ENCODE measurements at regions not wholly inside any gene's neighbourhood (a gene's known extent, or its start where the extent isn't known, plus 50 kb on each side); places are given as distances from the start of the nearest gene placed in this dataset.

DNA sequence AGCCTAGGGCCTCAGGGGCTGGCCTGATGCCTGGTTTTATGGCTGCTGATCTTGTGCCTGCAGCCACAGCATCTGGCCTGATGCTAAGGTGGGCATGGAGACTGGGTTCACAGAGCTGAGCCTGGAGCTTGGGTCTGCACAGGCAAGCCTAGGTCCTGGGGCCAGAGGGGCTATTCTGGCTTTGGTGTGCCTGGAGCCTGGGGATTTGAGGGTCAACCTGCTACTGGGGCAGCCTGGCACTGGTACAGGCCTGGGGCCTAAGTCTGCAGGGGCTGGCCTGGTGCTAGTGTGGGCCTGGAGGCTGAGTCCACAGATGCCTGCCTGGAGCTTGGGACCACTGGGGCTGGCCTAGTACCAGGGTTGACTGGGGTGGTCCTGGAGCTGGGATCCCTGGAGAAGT is 481.8 kb upstream of the GHITM start:
- no peak for DNase-seq (ENCODE audit: low read depth)

- no peak for DNase-seq (ENCODE audit: low read depth)
Observed at GRCh38 chr10:83663918-83664317, 475.4 kb upstream of the GHITM start.

GRCh38 chr10:83666762-83667161 is 472.5 kb upstream of the GHITM start:
- no peak for DNase-seq (ENCODE audit: low read depth)

DNA sequence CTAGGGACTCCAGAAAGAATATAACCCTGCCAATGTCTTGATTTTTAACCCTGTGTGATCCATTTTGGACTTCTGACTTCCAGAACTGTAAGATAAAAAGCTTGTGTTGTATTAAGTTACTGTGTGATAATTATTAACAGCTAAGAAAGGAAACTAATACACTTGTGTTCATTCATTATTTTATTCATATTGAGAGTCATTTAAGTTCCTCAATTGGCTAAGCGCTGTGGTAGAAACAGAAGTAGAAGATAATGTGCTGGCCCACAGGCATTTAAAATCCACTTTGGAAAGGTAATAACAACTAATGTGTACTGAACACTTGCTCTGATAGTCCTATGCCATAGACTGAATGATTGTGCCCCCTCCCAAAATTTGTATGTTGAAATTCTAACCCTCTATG is 471.7 kb upstream of the GHITM start:
- DNase-seq (ENCODE audit: low read depth), result no peak

DNA sequence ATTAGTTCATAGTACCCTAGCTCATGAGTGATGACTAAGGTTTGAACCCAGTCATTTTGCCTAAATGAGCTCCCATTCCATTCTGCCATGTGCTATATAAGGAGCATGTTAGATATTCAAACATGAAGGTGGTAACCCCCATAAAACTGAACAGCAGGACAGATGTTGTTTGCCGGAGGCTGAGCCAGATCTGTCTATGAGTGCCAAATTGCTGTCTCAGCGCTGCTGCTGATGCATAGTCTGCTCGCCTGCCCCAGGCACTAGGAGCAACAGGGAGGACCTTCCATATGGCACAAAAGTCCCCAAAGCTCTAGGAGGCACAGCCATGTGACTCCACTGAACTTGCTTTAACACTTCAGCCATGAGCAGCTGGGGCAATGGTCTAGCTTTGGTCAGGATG is 466.0 kb upstream of the GHITM start:
- no peak for DNase-seq (ENCODE audit: low read depth)

DNA sequence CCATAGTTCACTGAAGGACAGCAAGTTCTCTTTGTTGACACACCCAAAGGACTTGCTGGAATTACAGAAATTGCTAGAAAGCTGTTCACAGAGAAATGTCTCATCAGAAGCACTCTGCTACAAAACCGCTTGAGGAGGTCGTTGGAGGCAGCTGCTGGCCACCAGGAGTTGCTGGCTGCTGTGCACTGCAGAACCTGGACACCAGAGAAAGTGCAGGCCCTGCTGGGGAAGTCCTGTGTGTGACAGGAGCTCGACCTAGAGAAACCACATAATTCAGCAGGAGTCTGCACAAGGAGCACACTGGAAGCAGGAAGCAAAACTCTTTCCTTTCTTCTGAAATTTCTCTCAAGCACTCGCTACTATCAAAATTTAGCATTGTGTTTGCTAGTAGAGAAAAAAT is 461.5 kb upstream of the GHITM start:
- no peak for DNase-seq (ENCODE audit: low read depth)

- no peak for DNase-seq (ENCODE audit: low read depth)
Observed at GRCh38 chr10:83678850-83679249, 460.5 kb upstream of the GHITM start.

GRCh38 chr10:83680470-83680891 is 458.8 kb upstream of the GHITM start:
- no peak for DNase-seq (ENCODE audit: low read depth)

GRCh38 chr10:83682414-83682813 is 456.9 kb upstream of the GHITM start:
- no peak for DNase-seq (ENCODE audit: low read depth)

DNA sequence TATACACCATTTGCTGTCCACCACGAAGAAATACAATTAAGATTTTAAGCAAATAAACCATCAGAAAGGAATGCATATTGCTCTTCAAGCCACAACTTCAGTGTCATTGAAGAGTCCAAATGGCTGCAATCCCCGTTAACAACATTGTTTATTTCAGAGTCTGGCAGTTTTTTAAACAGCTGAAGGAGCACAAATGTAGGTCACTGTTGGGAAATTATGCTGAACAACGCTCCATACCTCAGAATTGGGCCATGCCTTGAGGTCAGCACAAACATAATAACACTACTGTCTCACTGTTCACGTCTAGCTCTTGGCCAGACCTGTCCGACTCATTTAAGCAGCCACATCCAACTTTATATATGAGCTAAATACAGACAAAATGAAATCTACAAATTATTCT is 453.9 kb upstream of the GHITM start:
- DNase-seq (ENCODE audit: low read depth), result no peak

DNA sequence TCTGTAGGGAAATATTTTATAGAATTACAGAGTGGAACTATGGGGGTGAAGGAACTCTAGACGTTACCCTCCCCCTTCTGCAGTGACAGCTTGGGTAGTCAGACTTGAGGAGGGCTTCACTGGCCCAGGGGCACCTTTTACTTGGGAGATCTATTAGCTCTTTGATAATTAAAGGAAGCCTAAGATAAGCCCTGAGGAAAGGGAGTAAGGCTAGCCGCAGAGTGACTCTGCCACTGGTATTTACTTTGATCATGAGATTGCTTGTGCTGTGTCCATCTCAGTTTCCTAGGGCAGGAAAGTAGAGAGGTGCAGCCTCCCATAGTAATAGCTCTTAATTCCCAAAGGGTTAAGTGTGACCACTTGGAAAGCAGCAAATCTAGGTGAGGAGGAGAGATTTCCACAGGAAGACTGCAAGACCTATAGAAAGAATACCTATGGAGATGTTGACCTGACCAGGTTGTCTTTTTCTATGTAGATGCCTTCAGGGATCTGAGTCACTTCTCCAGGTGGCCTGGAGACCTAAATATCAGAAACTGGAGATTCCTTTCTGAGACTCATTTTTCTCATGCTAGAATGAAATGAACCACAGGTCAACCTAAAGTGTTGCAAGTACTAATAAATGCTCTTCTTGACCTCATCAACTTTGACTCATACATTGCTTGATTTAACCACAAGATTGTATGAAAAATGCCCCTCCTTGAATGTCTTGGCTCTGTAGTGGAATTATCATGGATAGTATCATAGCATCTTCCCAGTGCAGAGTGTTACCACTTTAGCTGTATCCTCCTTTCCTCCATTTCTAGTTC is 447.3 kb upstream of the GHITM start:
- DNase-seq (ENCODE audit: low read depth), result no peak

DNA sequence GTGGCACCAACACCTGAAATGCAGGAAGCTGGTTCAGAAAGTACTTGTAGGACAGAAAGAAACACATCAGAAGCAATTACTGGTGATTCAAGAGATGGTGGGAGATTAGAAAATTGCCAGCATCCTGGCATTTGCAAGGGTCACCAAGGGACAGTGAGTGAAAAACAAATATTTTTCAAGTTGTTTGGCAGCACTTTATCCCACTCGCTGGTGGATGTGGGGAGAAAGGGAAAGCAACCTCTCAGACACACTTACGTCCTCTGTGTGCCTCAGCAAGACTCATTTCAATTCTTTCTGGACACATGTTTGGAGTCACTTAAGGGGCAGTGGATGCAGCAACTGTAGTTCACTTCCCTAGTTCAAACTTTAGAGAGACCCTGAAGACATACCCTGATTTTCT is 440.4 kb upstream of the GHITM start:
- no peak for DNase-seq (ENCODE audit: low read depth)

DNA sequence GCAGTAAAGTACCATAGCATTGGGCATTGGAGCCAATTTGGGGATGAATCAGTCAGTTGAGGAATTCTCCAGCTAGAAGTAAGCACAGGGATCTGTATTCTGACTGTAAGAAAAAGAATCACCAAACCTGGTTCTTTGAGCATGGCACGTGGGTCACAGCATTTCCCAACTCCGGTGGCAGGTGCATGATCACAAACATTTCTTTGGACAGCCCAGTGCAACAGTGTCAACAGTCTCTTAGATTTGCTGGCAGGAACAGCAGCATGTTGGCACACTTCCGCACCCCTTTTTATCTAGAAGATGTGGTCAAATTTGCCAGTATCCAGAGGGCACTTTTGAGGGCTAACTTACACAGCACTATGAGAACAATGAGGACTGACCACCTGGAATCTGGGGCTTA is 437.5 kb upstream of the GHITM start:
- DNase-seq (ENCODE audit: low read depth), result no peak

- no peak for DNase-seq (ENCODE audit: low read depth)
Observed at GRCh38 chr10:83702731-83703130, 436.6 kb upstream of the GHITM start.

DNA sequence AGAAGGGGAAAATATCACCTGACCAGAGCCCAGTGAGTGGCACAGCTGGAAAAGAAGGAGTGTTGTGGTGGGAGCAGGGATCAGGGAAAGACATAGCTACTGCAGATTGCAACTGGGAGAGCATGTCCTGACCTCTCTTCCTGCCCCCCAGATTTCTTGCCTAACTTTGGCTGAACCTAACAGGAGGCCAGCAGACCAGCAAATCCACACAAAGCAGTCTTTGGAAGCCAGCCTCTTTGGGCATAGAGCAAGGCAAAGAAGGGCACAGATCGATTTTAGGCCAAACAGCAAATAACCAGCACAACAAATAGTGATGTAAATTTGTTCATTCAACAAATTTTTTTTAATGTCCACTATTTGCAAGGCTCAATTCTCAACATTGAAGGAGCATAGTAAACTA is 433.2 kb upstream of the GHITM start:
- no peak for DNase-seq (ENCODE audit: low read depth)

DNA sequence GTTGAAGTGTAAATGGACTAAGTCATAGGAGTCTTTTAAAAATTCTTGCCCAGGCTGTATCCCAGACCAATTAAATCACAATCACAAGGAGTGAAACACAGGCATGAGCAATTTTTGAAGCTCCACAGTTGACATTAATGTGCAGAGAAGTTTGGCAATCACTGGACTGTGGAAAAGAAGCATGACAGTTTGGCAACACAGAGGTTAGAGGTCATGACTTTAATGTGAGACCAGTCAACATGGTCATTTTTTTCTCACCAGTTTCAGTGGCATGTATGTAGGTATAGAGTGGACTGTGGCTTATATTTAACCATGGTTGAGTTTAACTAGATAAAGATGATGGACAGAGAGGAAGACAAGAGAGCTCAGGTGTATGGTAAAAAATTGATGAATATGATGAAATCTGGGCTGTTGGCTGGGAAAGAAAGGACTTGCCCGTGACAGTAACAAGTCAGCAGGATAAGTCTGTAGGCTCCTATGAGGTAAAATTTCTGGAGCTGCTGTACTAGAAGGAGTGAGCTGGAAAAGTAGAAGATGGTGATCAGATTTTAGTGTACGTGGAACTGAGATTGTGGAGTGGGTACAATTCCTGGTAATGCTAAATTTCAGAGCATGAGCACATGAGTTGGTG is 432.2 kb upstream of the GHITM start:
- no peak for DNase-seq (ENCODE audit: low read depth)

- DNase-seq (ENCODE audit: low read depth), result no peak
Observed at GRCh38 chr10:83713423-83713822, 425.9 kb upstream of the GHITM start.

DNA sequence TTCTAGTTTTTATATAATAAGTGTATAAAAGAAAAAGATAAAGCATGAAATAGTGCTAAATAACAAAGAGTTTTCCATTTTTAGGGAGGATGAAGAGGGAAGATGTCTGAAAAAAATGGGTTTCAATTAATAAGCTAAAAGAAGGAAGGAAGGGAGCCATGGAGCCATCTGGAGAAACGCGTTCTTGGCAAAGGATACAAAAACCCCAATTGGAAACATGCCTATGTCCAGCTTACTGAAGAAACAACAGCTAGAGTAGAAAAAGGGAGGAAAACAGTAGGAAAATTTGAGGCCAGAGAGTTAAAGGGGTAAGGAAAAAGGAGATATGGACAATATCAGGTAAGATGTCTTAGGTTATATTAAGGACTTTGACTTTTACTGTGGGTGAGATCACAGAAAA is 416.2 kb upstream of the GHITM start:
- DNase-seq (ENCODE audit: low read depth), result no peak

DNA sequence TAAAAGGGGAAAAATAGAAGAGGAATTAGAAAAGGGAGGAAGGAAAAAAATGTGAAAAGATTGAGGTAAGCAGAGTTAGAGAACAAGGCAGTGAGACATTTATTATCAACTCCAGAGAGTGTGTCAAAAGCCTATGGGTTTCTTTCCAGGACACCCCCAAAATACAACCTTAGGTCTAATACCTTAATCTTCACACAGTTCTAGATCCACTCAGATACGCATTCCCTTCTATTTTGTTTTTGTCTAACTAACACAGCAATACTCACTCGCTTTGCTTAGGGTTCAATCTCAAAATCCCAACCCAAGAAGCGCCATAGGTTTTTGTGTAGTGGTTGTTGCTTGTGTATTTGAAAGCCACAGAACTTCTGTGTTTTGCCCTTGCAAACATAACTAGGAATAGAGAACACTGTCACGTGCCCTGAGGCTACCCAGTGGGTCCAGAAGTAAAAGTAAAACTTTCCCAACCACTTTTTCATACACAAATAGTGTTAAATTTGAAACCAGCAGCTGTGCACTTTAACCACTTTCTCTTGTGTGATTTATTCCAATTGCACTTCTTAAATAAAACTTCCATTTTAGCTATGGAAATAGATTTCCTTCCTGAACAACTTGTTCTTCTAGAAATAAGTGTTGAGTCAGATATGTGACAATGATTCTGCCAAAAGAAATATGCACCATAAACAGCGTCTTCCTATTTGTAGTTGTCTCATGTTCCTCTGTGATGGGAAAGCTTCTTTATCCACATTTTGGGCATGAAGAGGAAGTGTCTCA is 414.7 kb upstream of the GHITM start:
- DNase-seq (ENCODE audit: low read depth), result no peak

DNA sequence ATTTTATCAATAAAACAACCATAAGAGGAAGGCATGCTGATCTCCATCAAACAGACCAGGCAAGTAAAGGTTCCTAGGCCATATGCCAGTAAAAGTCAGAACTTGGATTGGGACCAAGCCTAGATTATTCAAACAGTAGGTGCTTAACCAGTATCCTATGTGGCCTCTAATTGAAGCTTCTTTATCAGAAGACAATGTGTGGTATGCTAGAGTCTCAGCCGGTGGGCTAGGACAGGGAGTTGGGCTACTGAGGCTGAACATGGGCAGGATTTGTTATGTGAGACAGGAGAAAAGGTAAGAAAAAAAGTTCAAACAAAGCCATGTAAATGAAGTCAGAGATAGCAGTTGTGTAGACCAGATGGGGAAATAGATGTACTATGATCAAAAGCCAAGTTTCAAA is 413.7 kb upstream of the GHITM start:
- no peak for DNase-seq (ENCODE audit: low read depth)

- DNase-seq (ENCODE audit: low read depth), result no peak
Observed at GRCh38 chr10:83734278-83734677, 405.0 kb upstream of the GHITM start.

GRCh38 chr10:83736008-83736407 is 403.3 kb upstream of the GHITM start:
- DNase-seq (ENCODE audit: low read depth), result no peak

DNA sequence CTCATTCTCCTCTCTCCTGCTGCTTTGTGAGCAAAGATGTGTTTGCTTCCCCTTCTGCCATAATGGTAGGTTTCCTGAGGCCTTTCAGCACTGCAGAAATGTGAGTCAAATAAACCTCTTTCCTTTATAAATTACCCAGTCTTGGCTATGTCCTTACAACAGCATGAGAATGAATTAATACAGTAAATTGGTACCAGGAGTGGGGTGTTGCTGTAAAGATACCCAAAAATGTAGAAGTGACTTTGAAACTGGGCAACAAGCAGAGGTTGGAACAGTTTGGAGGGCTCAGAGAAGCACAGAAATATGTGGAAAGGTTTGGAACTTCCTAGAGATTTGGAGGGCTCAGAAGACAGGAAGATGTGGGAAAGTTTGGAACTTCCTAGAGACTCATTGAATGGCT is 388.7 kb upstream of the GHITM start:
- no peak for DNase-seq (ENCODE audit: low read depth)
